Esophagus (tissue), 2 donors: ENCODE measurements at regions not wholly inside any gene's neighbourhood (a gene's known extent, or its start where the extent isn't known, plus 50 kb on each side); places are given as distances from the start of the nearest gene placed in this dataset.

ENCODE experiments used
- H3K27ac ChIP-seq, 2 donors: one replicate each; pipeline ENCODE4 v1.5.1; 2013; ENCODE audit warnings: low read depth in 2 of 2, mild to moderate bottlenecking in 2 of 2, inconsistent platforms in 1 of 2, low read length in 1 of 2, moderate library complexity in 1 of 2
- H3K27me3 ChIP-seq, 2 donors: one replicate each; pipeline ENCODE4 v1.6.1; 2013; ENCODE audit warnings: low read length in 2 of 2, control low read depth in 1 of 2, mild to moderate bottlenecking in 1 of 2; ENCODE audit not compliant: insufficient read depth in 2 of 2, control insufficient read depth in 1 of 2
- H3K36me3 ChIP-seq, 2 donors: one replicate each; pipeline ENCODE4 v1.6.1; 2013; ENCODE audit warnings: low read length in 1 of 2; ENCODE audit not compliant: control insufficient read depth in 2 of 2, insufficient read depth in 2 of 2
- H3K4me1 ChIP-seq, 2 donors: one replicate each; pipeline ENCODE4 v1.6.1; 2013; ENCODE audit warnings: low read length in 1 of 2; ENCODE audit not compliant: control insufficient read depth in 2 of 2, insufficient read depth in 2 of 2
- H3K4me3 ChIP-seq, 2 donors: one replicate each; pipeline ENCODE4 v1.5.1; 2013; ENCODE audit warnings: low read length in 2 of 2, mild to moderate bottlenecking in 2 of 2, low read depth in 1 of 2, moderate library complexity in 1 of 2
- H3K9me3 ChIP-seq, 2 donors: one replicate each; pipeline ENCODE4 v1.6.1; 2013; ENCODE audit warnings: mild to moderate bottlenecking in 2 of 2, low read depth in 1 of 2, low read length in 1 of 2, moderate library complexity in 1 of 2; ENCODE audit not compliant: control insufficient read depth in 2 of 2, insufficient read depth in 1 of 2
- WGBS, 2 donors: extraction: QIAGEN DNeasy Blood & Tissue Kit; methylation state at CpG; one replicate each; pipeline ENCODE4 v1.1.7; 2013; 5-methylcytosine and 5-hydroxymethylcytosine counted together
- donor health status: healthy with polysubstance abuse.
- donor health status: Bipolar disorder and iron deficiency.

- no peak overlapping the region for H3K4me3 ChIP-seq
- H3K27me3 ChIP-seq: no peaks in the 10 kb centered on the region
- H3K9me3 ChIP-seq: no peaks in the 10 kb centered on the region
- no peaks in the 10 kb centered on the region for H3K36me3 ChIP-seq
- H3K4me1 ChIP-seq: no peaks in the 10 kb centered on the region
- no peak overlapping the region for H3K27ac ChIP-seq
Observed at GRCh38 chr2:52454962-52455361, 1312.6 kb upstream of the CHAC2 start.

- Histone ChIP-seq H3K4me1 (no peaks in the 10 kb centered on the region), H3K4me3 (no peak overlapping the region), H3K9me3 (no peaks in the 10 kb centered on the region), H3K36me3 (no peaks in the 10 kb centered on the region), H3K27ac (no peak overlapping the region), H3K27me3 (no peaks in the 10 kb centered on the region)
- WGBS, 2 donors: 84 to 91% methylated on average over 4 of the region's 4 CpGs
Observed at GRCh38 chr2:52452201-52452600, 1315.4 kb upstream of the CHAC2 start.

- H3K4me3 ChIP-seq: no peak overlapping the region
- no peaks in the 10 kb centered on the region for H3K9me3 ChIP-seq
- H3K36me3 ChIP-seq: no peaks in the 10 kb centered on the region
- H3K27me3 ChIP-seq: no peaks in the 10 kb centered on the region
- no peaks in the 10 kb centered on the region for H3K4me1 ChIP-seq
- H3K27ac ChIP-seq: no peak overlapping the region
Observed at GRCh38 chr2:52445686-52446085, 1321.9 kb upstream of the CHAC2 start.

GRCh38 chr2:52431352-52431760 lies 1336.2 kb upstream of the CHAC2 start:
- Histone ChIP-seq H3K4me3 (no peak overlapping the region), H3K4me1 (no peaks in the 10 kb centered on the region), H3K36me3 (no peaks in the 10 kb centered on the region), H3K27me3 (no peaks in the 10 kb centered on the region), H3K27ac (no peak overlapping the region), H3K9me3 (peaks cover 0 to 8% of the 10 kb centered on the region in 2 donors)
- WGBS, 2 donors: 88 to 91% methylated on average over 12 of the region's 12 CpGs

- Histone ChIP-seq H3K36me3 (no peaks in the 10 kb centered on the region), H3K9me3 (peaks cover 0 to 8% of the 10 kb centered on the region in 2 donors), H3K4me1 (no peaks in the 10 kb centered on the region), H3K27ac (no peak overlapping the region), H3K27me3 (no peaks in the 10 kb centered on the region), H3K4me3 (no peak overlapping the region)
- WGBS, 2 donors: 63 to 67% methylated on average over 3 of the region's 3 CpGs
Observed at GRCh38 chr2:52429740-52430139, 1337.9 kb upstream of the CHAC2 start.

GRCh38 chr2:52429171-52429570 lies 1338.4 kb upstream of the CHAC2 start:
- Histone ChIP-seq H3K36me3 (no peaks in the 10 kb centered on the region), H3K27me3 (no peaks in the 10 kb centered on the region), H3K27ac (no peak overlapping the region), H3K4me1 (no peaks in the 10 kb centered on the region), H3K9me3 (peaks cover 0 to 5% of the 10 kb centered on the region in 2 donors), H3K4me3 (no peak overlapping the region)
- WGBS, 2 donors: 34 to 40% methylated on average over 2 of the region's 2 CpGs

- Histone ChIP-seq H3K36me3 (no peaks in the 10 kb centered on the region), H3K27me3 (no peaks in the 10 kb centered on the region), H3K27ac (no peak overlapping the region), H3K9me3 (peaks cover 0 to 3% of the 10 kb centered on the region in 2 donors), H3K4me1 (no peaks in the 10 kb centered on the region), H3K4me3 (no peak overlapping the region)
- WGBS, 2 donors: 77 to 81% methylated on average over 2 of the region's 2 CpGs
Observed at GRCh38 chr2:52428224-52428623, 1339.4 kb upstream of the CHAC2 start.

GRCh38 chr2:52423655-52424054 lies 1343.9 kb upstream of the CHAC2 start:
- Histone ChIP-seq H3K9me3 (no peaks in the 10 kb centered on the region), H3K27me3 (no peaks in the 10 kb centered on the region), H3K4me3 (no peak overlapping the region), H3K27ac (no peak overlapping the region), H3K4me1 (no peaks in the 10 kb centered on the region), H3K36me3 (no peaks in the 10 kb centered on the region)
- 64 to 73% methylated on average over 2 of the region's 2 CpGs for WGBS, 2 donors

GRCh38 chr2:52423111-52423510 lies 1344.5 kb upstream of the CHAC2 start:
- Histone ChIP-seq H3K27me3 (no peaks in the 10 kb centered on the region), H3K36me3 (no peaks in the 10 kb centered on the region), H3K27ac (no peak overlapping the region), H3K4me1 (no peaks in the 10 kb centered on the region), H3K9me3 (no peaks in the 10 kb centered on the region), H3K4me3 (no peak overlapping the region)
- WGBS, 2 donors: 89 to 96% methylated on average over 1 of the region's 1 CpG

- H3K36me3 ChIP-seq: no peaks in the 10 kb centered on the region
Observed at GRCh38 chr2:52416340-52416739, 1351.3 kb upstream of the CHAC2 start.

More at GRCh38 chr2:52416340-52416739, 1351.3 kb upstream of the CHAC2 start:
- Histone ChIP-seq H3K4me1 (no peaks in the 10 kb centered on the region), H3K9me3 (no peaks in the 10 kb centered on the region), H3K27ac (no peak overlapping the region), H3K27me3 (no peaks in the 10 kb centered on the region), H3K4me3 (no peak overlapping the region)
